Kasumi-1 (cell line): ENCODE measurements at regions not wholly inside any gene's neighbourhood (a gene's known extent, or its start where the extent isn't known, plus 50 kb on each side); places are given as distances from the start of the nearest gene placed in this dataset.
"Not testable (repeated sequence)": the region's sequence is repeated elsewhere in the genome, so short reads cannot be mapped to it uniquely, and the experiment has no call there.

ENCODE experiments used
- DNase-seq, 2 experiments: peaks; one replicate each; lab custom pipeline; 2025; lab: John Stamatoyannopoulos, UW

DNA sequence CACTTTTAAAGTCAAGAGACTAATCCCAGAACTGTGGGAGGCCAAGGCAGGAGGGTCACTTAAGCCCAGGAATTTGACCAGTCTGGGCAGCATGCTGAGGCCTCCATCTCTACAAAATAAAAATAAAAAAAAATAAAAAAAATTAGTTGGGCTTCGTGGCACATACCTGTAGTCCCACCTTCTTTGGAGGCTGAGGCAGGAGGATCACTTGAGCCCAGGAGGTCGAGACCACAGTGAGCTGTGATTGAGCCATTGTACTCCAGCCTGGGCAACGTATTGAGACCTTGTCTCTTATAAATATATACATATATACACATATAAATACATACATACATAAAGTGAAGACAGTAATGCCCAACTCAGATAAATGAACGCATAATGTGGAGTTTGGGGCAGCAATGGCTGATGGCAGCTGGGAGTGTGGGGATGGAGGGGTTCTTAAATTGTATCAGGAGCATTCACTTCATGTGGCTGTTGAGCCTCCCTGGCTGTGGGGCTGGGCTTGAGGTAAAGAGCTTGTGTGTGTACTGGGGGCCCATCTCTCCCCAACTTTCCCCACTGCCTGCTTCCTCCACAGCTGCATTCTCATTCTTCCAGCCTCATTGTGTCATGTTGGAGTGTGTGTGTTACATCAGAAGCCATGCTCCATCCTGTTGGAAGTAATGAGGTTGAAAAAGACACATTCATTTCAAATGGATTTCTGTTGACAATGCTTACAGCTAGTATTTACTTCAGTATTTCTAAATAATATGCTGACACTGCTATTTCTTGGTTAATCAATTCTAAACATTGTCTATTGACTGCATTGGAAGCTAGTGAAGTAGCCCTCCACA is 96.5 kb upstream of the HS6ST1 start:
- DNase-seq = peak in 1 of 2 experiments; percentile 29

GRCh38 chr2:128415779-128416061 is 97.1 kb upstream of the HS6ST1 start:
- DNase-seq = no peak

- no peak for DNase-seq
Observed at GRCh38 chr2:128416109-128416785, 97.6 kb upstream of the HS6ST1 start.

GRCh38 chr2:128416806-128417205 is 98.1 kb upstream of the HS6ST1 start:
- DNase-seq = no peak

GRCh38 chr2:128417264-128417663 is 98.6 kb upstream of the HS6ST1 start:
- DNase-seq = not testable (repeated sequence)

DNA sequence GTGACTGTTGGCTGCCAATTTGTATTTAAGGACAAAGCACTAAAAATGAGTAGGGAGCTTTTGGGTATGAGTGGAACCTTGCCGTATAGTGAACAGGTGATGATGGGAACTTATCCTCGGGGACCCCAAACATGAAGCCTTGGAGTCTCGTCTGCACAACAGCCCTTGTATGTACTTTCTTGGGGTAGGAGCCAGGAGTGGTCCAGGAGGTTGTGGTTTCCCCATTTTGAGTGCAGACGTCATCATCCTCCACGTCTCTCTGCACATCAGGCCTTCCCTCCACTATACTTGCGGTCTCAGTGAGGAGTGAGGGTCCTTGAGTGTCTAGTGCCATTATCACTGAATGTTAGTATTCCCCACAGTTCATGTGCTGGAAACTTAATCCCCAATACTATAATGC is 101.5 kb upstream of the HS6ST1 start:
- no peak for DNase-seq

GRCh38 chr2:128420776-128421175 is 102.1 kb upstream of the HS6ST1 start:
- DNase-seq = no peak

- DNase-seq = no peak
Observed at GRCh38 chr2:128421286-128421685, 102.6 kb upstream of the HS6ST1 start.

DNA sequence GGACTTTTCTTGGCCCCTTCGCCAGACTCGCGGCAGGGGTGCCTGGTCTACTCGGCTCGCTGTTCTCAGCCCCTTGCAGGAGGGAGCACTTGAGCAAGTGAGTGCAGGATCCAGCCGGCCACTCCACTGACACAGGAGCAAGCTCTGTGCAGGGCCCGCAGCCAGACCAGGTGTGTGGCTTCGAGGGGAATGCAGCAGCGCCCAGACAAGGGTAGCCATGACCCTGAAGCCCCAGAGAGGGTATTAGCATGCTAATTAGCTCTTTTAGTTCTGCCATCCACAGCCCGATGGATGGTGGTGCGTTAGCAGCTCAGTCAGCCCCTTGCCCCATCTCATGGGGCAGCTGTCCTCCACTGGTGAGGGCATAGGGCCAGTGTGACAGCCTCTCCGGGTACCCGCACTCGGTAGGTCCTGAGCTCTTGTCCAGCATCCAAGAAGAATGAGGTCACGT is 103.2 kb upstream of the HS6ST1 start:
- DNase-seq = no peak

DNA sequence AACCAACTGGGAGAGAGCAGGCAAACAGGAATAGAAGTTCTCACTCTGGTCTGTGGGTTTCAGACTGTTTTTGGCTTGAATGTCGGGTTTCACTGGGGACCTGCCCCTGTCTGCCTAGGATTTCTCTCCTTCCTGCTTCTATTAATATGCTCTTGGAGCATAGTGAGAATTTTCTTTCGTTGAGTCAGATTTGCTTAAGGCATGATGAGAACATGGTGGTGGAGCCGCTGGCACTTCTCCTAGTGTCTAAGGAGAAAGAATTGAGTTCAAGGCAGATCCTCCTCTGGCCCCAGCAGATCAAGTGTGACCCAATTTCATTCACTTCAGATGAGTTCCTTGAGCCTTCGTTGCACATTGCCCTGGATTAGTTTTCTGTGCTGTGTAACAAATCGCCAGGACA is 103.9 kb upstream of the HS6ST1 start:
- DNase-seq = no peak

DNA sequence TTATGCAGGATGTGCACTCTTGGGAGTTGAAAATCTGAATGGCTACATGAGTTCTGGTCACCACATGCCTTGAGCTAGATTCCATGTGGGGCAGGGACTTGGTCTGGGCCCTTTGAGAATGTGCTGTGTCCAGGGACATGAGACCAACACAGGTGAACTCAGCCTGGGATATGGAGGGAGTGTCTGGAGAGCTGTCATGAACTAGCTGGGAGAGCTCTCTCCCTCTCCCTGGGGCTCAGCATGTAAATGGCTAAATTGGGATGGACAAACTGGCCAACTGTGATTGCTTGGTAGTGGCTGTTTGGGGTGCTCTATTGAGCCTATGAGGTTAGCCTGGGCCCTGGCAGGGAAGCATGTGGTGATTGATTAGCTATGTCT is 105.1 kb upstream of the HS6ST1 start:
- DNase-seq = no peak

DNA sequence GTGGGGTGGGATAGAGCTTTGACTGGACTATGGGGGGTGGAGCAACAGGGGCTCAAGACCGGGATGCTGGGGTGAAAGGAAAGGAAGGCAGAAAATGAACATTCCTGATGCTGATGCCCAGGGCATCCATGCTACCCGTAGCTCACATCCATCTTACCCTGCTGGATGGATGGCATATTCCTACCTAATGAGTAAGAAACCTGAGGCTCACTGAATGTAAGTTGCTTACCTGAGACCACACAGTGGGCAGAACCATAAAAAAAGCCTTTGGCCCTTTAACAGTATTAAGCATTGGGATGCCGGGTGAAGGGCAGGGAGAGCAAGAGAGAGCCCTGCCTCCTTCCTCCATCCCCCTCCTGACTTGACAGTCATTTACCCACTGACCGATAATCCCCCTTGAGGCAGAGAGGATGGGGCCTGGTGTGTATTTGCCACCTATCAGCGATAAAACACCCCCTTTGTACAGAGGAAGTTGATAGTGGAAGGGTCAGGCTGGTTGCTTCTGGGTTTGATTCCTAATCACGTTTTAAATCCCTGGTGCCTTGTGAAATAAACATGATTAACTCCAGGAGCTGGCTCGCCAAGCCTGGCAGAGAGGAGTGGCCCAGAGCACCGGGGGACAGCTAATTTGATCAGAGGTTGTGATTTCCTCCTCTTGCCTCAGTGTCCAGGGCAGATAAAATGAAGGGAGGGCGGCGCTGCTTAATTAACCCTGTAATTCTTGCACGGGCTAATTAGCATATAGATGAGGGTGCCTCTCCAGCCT is 105.9 kb upstream of the HS6ST1 start:
- DNase-seq = no peak

DNA sequence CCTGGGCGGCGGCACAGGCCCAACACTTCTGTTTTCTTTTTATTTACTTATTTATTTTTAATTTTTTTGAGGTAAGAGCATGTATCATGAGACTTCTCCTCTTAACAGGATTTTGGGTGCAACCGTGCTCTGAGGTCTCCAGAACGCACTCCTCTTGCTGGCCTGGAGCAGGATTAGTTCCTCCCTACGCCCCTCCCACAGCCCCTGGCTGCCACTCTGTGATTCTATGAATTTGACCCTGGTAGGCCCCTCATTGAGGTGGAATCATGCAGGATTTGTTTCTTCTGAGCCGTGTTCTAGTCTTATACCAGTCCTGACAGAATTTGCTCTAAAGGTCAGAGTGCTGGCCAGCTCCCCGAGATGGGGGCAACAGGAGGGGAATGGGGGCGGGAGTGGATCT is 106.5 kb upstream of the HS6ST1 start:
- DNase-seq = no peak

DNA sequence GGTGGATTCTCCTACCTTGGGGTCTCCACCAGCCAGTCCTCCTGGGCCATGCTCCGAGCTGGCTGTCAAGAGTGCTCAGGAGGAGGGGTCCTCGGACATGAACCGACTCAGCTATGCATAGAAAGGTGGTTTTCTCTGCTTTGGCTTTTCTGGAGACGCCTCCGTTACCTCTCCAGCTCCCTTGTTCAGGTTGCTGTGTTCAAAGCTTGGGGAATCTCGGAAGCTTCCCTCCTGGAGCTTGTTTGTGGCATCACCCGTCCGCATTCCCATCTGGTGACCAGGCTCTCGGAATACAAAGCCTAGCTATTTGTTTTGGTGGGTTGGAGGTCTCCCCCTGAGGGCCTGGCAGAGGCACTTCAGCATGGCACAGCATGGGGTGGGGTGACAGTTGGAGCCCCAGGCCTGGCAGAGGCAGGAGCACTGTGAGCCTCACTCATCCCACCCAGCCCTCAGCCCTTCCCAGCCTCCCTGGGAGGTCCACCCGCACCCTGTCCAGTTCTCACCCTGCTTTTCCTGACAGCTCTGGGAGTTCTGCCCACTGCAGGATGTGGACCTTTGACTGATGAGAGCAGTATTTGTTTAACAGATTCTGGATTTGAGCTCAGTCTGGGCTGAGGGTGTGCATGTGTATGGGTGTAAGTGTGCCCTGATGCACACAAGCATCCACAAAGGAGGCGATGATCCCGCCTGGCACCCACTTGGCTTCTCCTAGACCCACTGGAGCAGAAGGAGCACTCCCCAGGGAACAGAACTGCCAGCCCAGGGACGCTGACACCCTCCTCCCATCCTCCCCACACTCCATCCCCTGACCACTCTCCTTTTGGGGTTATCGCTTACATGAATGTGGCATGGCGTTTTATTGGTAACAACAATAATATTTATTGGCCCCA is 107.3 kb upstream of the HS6ST1 start:
- no peak for DNase-seq

- DNase-seq = no peak
Observed at GRCh38 chr2:128427413-128427755, 108.7 kb upstream of the HS6ST1 start.

GRCh38 chr2:128428415-128428814 is 109.7 kb upstream of the HS6ST1 start:
- no peak for DNase-seq

- DNase-seq = no peak
Observed at GRCh38 chr2:128432423-128432822, 113.8 kb upstream of the HS6ST1 start.

DNA sequence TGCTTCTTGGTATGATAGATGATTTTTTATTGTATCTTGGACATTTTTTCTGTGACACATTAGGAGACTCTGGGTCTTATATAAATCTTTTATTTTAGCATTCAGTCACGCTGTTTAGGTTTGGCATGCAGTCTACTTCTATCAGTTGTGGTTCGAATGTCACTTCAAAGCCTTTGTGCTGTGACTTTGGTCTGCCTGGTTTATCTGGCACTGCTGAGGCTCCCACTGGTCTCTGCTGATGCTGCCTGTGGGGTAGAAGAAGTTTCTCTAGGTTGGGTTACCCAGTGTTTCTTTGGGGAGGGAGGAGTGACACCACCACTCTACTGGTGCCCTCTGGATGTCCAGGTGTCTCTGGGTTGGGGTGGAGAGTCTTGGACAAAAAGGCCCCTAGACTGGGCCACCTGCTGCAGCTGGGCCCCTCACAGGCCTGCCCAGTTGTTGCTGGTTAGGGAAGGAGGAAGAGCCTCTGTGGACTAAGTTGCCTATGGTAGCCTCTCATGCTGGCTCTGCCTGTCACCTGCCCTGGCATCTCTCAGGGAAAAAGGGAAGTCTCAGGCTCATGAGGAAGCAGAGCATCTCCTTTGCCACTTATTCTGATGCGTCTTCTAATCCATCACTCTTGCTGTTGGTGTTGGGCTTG is 115.4 kb upstream of the HS6ST1 start:
- no peak for DNase-seq

- no peak for DNase-seq
Observed at GRCh38 chr2:128435576-128436478, 117.2 kb upstream of the HS6ST1 start.

- DNase-seq = no peak
Observed at GRCh38 chr2:128436479-128437203, 118.0 kb upstream of the HS6ST1 start.
